A549 (cell line): ENCODE measurements at regions not wholly inside any gene's neighbourhood (a gene's known extent, or its start where the extent isn't known, plus 50 kb on each side); places are given as distances from the start of the nearest gene placed in this dataset.

Source experiments
- ATAC-seq, 2 experiments: fragments of 200-7000 bp in 1 of 2; fragments of >200 bp in 1 of 2; cut with Nextera tagmentation in 1 of 2; cut with Tn5 transposase in 1 of 2; 3 replicates each; pipeline versions ENCODE4 v1.8.0 to v1.9.1; 2018 to 2020; ENCODE audit warnings: mild to moderate bottlenecking in 1 of 2, moderate library complexity in 1 of 2
- CTCF ChIA-PET: fragments of 300-600 bp; sonication (Branson Sonifier 250); formaldehyde crosslinking; extraction: SDS; loops from one replicate; lab custom pipeline; 2021; ENCODE audit warnings: antibody characterized with exemption, inconsistent platforms; lab: Yijun Ruan, JAX
- POLR2A ChIA-PET: fragments of 350-600 bp; formaldehyde crosslinking; extraction: SDS; loops from one replicate; lab custom pipeline; 2021; ENCODE audit warnings: antibody characterized with exemption, inconsistent platforms; lab: Yijun Ruan, JAX
- DNase-seq, 2 experiments: peaks; one replicate each; pipeline versions ENCODE4 v3.0.0 to v3.0.0-alpha.2; 2011 to 2016; ENCODE audit warnings: low read depth in 1 of 2, low spot score in 1 of 2
- FAIRE-seq: peaks from 2 replicates; lab custom pipeline; 2011; peaks lifted over from hg19 to GRCh38; lab: Jason Lieb, UNC
- H3K27ac ChIP-seq, 2 experiments: fragments of >200 bp; sonication (Bioruptor Twin); formaldehyde crosslinking; 3 replicates each; pipeline ENCODE4 v1.5.1; 2016 to 2017
- H3K4me1 ChIP-seq: fragments of >200 bp; sonication (Bioruptor Twin); formaldehyde crosslinking; 3 replicates; pipeline ENCODE4 v1.6.1; 2016
- H3K4me2 ChIP-seq: fragments of >200 bp; sonication (Bioruptor Twin); formaldehyde crosslinking; 3 replicates; pipeline ENCODE4 v1.6.1; 2016
- H3K4me3 ChIP-seq: fragments of >200 bp; sonication (Bioruptor Twin); formaldehyde crosslinking; 3 replicates; pipeline ENCODE4 v1.5.1; 2016
- H3K9me3 ChIP-seq: fragments of >200 bp; sonication (Bioruptor Twin); formaldehyde crosslinking; 3 replicates; pipeline ENCODE4 v1.6.1; 2016
- ELK1 ChIP-seq: fragments of 150-350 bp; IDR thresholded peaks from 2 replicates; pipeline ENCODE4 v1.6.1; 2014; ENCODE audit warnings: low read depth, mild to moderate bottlenecking, low read length
- EP300 ChIP-seq, 2 experiments: fragments of >200 bp; sonication (Bioruptor Twin); formaldehyde crosslinking; IDR thresholded peaks; 2 replicates in 1 of 2; 3 replicates in 1 of 2; pipeline ENCODE4 v1.6.1; 2016 to 2017
- FOSL2 ChIP-seq, 2 experiments: fragments of 450-650 bp in 1 of 2; fragments of >200 bp in 1 of 2; sonication (Bioruptor Twin) in 1 of 2; formaldehyde crosslinking; IDR thresholded peaks; 2 replicates each; pipeline versions ENCODE4 v1.5.0 to v1.6.1; 2016 to 2020; ENCODE audit warnings: mild to moderate bottlenecking in 1 of 2, moderate library complexity in 1 of 2
- MAFK ChIP-seq: fragments of 450-650 bp; IDR thresholded peaks from 2 replicates; pipeline ENCODE4 v1.6.1; 2014; ENCODE audit not compliant: partially characterized antibody
- MAZ ChIP-seq: fragments of 150-350 bp; IDR thresholded peaks from 2 replicates; pipeline ENCODE4 v1.6.1; 2014; ENCODE audit warnings: antibody characterized with exemption, low read depth, low read length, borderline replicate concordance
- POLR2AphosphoS2 ChIP-seq: conservative IDR thresholded peaks from 2 replicates; pipeline ENCODE4 v1.6.1; 2012; ENCODE audit warnings: low read length, improper control_type of control experiment, inconsistent platforms
- RAD21 ChIP-seq, 2 experiments: fragments of >200 bp in 1 of 2; sonication (Bioruptor Twin) in 1 of 2; formaldehyde crosslinking in 1 of 2; IDR thresholded peaks in 1 of 2; conservative IDR thresholded peaks in 1 of 2; 2 replicates in 1 of 2; 3 replicates in 1 of 2; pipeline ENCODE4 v1.6.1; 2012 to 2018; ENCODE audit warnings: inconsistent platforms in 1 of 2
- RCOR1 ChIP-seq: fragments of 150-350 bp; IDR thresholded peaks from 2 replicates; pipeline ENCODE4 v1.6.1; 2014; ENCODE audit warnings: antibody characterized with exemption, low read length, low read depth
- REST ChIP-seq: fragments of 200-600 bp; sonication (generic); IDR thresholded peaks from 2 replicates; pipeline ENCODE4 v1.6.1; 2016; ENCODE audit warnings: antibody characterized with exemption, mild to moderate bottlenecking, moderate library complexity
- RFX5 ChIP-seq: fragments of 450-650 bp; IDR thresholded peaks from 2 replicates; pipeline ENCODE4 v1.7.1; 2014; ENCODE audit warnings: antibody characterized with exemption, mild to moderate bottlenecking, moderate library complexity
- SMC3 ChIP-seq: fragments of >200 bp; sonication (Bioruptor Twin); formaldehyde crosslinking; IDR thresholded peaks from 3 replicates; pipeline ENCODE4 v1.6.1; 2018; ENCODE audit warnings: inconsistent platforms
- ZFP36 ChIP-seq: fragments of 450-650 bp; IDR thresholded peaks from 2 replicates; pipeline ENCODE4 v1.6.1; 2014; ENCODE audit warnings: borderline replicate concordance; ENCODE audit not compliant: partially characterized antibody
- WGBS: methylation state at CpG from one replicate; pipeline ENCODE4 v1.1.6; 2017; ENCODE audit errors: missing lambda C conversion rate; 5-methylcytosine and 5-hydroxymethylcytosine counted together
- TF ChIP-seq, protein P1 (sequence below): fragments of >200 bp; sonication (Bioruptor Twin); formaldehyde crosslinking; IDR thresholded peaks from 2 replicates; pipeline ENCODE4 v1.6.1; 2016
- TF ChIP-seq, protein P2 (sequence below): fragments of >200 bp; sonication (Bioruptor Twin); formaldehyde crosslinking; IDR thresholded peaks from 3 replicates; pipeline ENCODE4 v1.5.1; 2016
- TF ChIP-seq, protein P3 (sequence below): IDR thresholded peaks from 2 replicates; pipeline ENCODE4 v1.6.1; 2012
- TF ChIP-seq, protein P4 (sequence below): fragments of 450-650 bp; IDR thresholded peaks from 2 replicates; pipeline ENCODE4 v1.6.1; 2014; ENCODE audit warnings: antibody characterized with exemption

GRCh38 chrX:57822398-57822797 lies 87.9 kb downstream of the ZXDA start (continued):
- TF ChIP-seq, protein P1, sequence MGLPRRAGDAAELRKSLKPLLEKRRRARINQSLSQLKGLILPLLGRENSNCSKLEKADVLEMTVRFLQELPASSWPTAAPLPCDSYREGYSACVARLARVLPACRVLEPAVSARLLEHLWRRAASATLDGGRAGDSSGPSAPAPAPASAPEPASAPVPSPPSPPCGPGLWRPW, result no peak

GRCh38 chrX:57821703-57822387 lies 88.4 kb downstream of the ZXDA start:
- Histone ChIP-seq H3K4me2 (peak overlapping the region; percentile 55), H3K4me1 (no peaks in the 10 kb centered on the region), H3K9me3 (no peaks in the 10 kb centered on the region), H3K4me3 (no peak overlapping the region), H3K27ac (no peak overlapping the region)
- DNase-seq (peak; percentile 15 to 66), FAIRE-seq (no peak), ATAC-seq (peak; percentile 88 to 94; a peak in 5 of 6 replicates)
- ChIA-PET POLR2A (no interaction called here), CTCF (interaction anchor here (0.7 to 3.9 kb wide), 7 partner anchors 14 to 204 kb away, joined by 3 to 15 read pairs (median 7); no protein-coding TSS in a partner anchor)
- TF ChIP-seq MAFK, result no peak
- TF ChIP-seq SMC3, result peak; percentile 46; the same call in 2 of the 3 replicates
- TF ChIP-seq, protein P2, sequence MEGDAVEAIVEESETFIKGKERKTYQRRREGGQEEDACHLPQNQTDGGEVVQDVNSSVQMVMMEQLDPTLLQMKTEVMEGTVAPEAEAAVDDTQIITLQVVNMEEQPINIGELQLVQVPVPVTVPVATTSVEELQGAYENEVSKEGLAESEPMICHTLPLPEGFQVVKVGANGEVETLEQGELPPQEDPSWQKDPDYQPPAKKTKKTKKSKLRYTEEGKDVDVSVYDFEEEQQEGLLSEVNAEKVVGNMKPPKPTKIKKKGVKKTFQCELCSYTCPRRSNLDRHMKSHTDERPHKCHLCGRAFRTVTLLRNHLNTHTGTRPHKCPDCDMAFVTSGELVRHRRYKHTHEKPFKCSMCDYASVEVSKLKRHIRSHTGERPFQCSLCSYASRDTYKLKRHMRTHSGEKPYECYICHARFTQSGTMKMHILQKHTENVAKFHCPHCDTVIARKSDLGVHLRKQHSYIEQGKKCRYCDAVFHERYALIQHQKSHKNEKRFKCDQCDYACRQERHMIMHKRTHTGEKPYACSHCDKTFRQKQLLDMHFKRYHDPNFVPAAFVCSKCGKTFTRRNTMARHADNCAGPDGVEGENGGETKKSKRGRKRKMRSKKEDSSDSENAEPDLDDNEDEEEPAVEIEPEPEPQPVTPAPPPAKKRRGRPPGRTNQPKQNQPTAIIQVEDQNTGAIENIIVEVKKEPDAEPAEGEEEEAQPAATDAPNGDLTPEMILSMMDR, result peak; percentile 54
- peak; percentile 74 to 83 for TF ChIP-seq RAD21 (conservative IDR thresholded peaks at IDR 0.05 in 1 of 2, IDR thresholded peaks at IDR 0.05 in 1 of 2)
- 13% methylated on average over 8 of the region's 8 CpGs for WGBS

GRCh38 chrX:57817302-57817701 lies 93.0 kb downstream of the ZXDA start:
- WGBS, result 0% methylated on average over 2 of the region's 2 CpGs
- Histone ChIP-seq H3K27ac (no peak overlapping the region), H3K9me3 (no peaks in the 10 kb centered on the region), H3K4me1 (no peaks in the 10 kb centered on the region), H3K4me3 (no peak overlapping the region), H3K4me2 (no peak overlapping the region)
- FAIRE-seq (peak; percentile 96), DNase-seq (no peak), ATAC-seq (no peak)
- ChIA-PET POLR2A (no interaction called here), CTCF (no interaction called here)
- TF ChIP-seq RCOR1 (no peak), POLR2AphosphoS2 (no peak), RAD21 (conservative IDR thresholded peaks at IDR 0.05 in 1 of 2, IDR thresholded peaks at IDR 0.05 in 1 of 2) (no peak)
- TF ChIP-seq, protein P2, result peak; percentile 27; the same call in 2 of the 3 replicates
- TF ChIP-seq, protein P3, sequence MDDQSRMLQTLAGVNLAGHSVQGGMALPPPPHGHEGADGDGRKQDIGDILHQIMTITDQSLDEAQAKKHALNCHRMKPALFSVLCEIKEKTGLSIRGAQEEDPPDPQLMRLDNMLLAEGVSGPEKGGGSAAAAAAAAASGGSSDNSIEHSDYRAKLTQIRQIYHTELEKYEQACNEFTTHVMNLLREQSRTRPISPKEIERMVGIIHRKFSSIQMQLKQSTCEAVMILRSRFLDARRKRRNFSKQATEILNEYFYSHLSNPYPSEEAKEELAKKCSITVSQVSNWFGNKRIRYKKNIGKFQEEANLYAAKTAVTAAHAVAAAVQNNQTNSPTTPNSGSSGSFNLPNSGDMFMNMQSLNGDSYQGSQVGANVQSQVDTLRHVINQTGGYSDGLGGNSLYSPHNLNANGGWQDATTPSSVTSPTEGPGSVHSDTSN, result no peak
- TF ChIP-seq, protein P4, sequence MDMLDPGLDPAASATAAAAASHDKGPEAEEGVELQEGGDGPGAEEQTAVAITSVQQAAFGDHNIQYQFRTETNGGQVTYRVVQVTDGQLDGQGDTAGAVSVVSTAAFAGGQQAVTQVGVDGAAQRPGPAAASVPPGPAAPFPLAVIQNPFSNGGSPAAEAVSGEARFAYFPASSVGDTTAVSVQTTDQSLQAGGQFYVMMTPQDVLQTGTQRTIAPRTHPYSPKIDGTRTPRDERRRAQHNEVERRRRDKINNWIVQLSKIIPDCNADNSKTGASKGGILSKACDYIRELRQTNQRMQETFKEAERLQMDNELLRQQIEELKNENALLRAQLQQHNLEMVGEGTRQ, result no peak

- Histone ChIP-seq H3K9me3 (no peaks in the 10 kb centered on the region), H3K4me1 (no peaks in the 10 kb centered on the region), H3K4me2 (no peak overlapping the region), H3K27ac (no peak overlapping the region), H3K4me3 (no peak overlapping the region)
- WGBS, result 46% methylated on average over 4 of the region's 4 CpGs
- FAIRE-seq, result no peak
- DNase-seq, result peak in 1 of 2 experiments; percentile 10
- no peak for ATAC-seq
- ChIA-PET POLR2A (no interaction called here), CTCF (no interaction called here)
- TF ChIP-seq RFX5 (no peak), EP300 (IDR thresholded peaks at IDR 0.05) (no peak), ZFP36 (no peak), ELK1 (no peak), REST (no peak), MAFK (no peak), FOSL2 (IDR thresholded peaks at IDR 0.05) (no peak), FOSL2 (CRISPR knock-in tag; IDR thresholded peaks at IDR 0.05) (no peak), RCOR1 (no peak), MAZ (no peak)
Measured at GRCh38 chrX:57772637-57773036, 92.6 kb upstream of the NLRP2B start.
